Central memory CD8-positive, alpha-beta T cell (primary cell): ENCODE measurements at regions not wholly inside any gene's neighbourhood (a gene's known extent, or its start where the extent isn't known, plus 50 kb on each side); places are given as distances from the start of the nearest gene placed in this dataset.

Experiments used
- ATAC-seq: fragments of 150-1000 bp; cut with Tn5 transposase; replicated peaks from 2 replicates; pipeline ENCODE4 v1.10.0; 2022; ENCODE audit warnings: mild to moderate bottlenecking, moderate FRiP score, moderate number of reproducible peaks; ENCODE audit not compliant: poor library complexity, severe bottlenecking; ENCODE audit errors: extremely low read depth
- DNase-seq, 2 donors: peaks; one replicate each; pipeline ENCODE4 v3.0.0; 2021; ENCODE audit warnings: low spot score in 2 of 2
- H3K27ac Mint-ChIP-seq: one replicate; pipeline ENCODE4 v1.8.0; 2022; ENCODE audit warnings: low read depth, mild to moderate bottlenecking, moderate library complexity, mixed read lengths
- H3K27me3 Mint-ChIP-seq: one replicate; pipeline ENCODE4 v1.8.0; 2022; ENCODE audit warnings: mixed read lengths
- H3K36me3 Mint-ChIP-seq: one replicate; pipeline ENCODE4 v1.8.0; 2022; ENCODE audit warnings: mild to moderate bottlenecking, moderate library complexity, mixed read lengths; ENCODE audit not compliant: insufficient read depth
- H3K4me1 Mint-ChIP-seq: one replicate; pipeline ENCODE4 v1.8.0; 2022; ENCODE audit warnings: mixed read lengths
- H3K4me3 Mint-ChIP-seq: one replicate; pipeline ENCODE4 v1.8.0; 2022; ENCODE audit warnings: mild to moderate bottlenecking, moderate library complexity, mixed read lengths
- H3K9me3 Mint-ChIP-seq: one replicate; pipeline ENCODE4 v1.8.0; 2022; ENCODE audit warnings: mixed read lengths

DNA sequence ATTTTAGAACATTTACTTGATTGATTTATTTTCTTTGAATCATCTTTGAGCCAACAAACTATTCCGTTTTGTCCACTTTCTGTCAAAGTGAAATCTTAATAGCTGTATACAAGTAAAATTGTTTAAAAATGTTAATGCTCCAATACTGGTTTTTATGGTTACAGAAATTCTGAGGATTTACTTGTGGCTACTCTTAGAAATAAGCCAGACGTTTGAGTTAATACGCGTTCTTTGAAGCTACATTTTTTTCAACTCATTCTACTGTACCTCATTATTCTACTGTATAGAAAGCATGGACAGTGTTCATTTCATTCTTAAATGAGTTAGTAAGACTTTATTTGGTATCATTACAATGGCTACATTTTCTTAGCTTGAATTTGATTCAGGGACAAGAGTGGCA, 996.2 kb upstream of the FLRT2 start:
- Mint-ChIP-seq H3K36me3 (no peaks in the 10 kb centered on the region), H3K4me1 (no peaks in the 10 kb centered on the region), H3K27me3 (no peaks in the 10 kb centered on the region), H3K27ac (no peak overlapping the region), H3K4me3 (no peak overlapping the region), H3K9me3 (peaks cover 10% of the 10 kb centered on the region)
- ATAC-seq (no peak), DNase-seq (no peak)

DNA sequence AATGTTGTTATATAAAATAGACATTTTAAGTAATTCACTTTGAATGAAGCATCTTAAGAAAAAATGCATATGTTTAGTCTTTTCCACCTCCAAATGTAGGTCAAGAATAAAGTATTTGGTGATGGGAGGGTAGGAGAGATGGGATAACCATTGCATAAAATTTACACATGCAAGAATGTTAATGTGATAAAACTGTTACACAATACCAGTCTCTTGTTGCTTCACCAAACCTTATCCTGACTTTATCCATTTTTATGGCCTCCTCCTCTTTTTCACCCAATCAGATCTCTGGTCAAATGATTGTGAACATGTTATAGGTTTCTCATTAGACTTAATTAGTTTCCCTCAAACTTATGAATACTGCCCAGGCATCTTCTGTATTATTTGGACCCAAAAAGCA, 994.5 kb upstream of the FLRT2 start:
- peaks cover 10% of the 10 kb centered on the region for H3K9me3 Mint-ChIP-seq
- no peaks in the 10 kb centered on the region for H3K27me3 Mint-ChIP-seq
- H3K4me3 Mint-ChIP-seq = no peak overlapping the region
- no peaks in the 10 kb centered on the region for H3K36me3 Mint-ChIP-seq
- ATAC-seq (no peak), DNase-seq (no peak)
- no peaks in the 10 kb centered on the region for H3K4me1 Mint-ChIP-seq
- H3K27ac Mint-ChIP-seq = no peak overlapping the region

DNA sequence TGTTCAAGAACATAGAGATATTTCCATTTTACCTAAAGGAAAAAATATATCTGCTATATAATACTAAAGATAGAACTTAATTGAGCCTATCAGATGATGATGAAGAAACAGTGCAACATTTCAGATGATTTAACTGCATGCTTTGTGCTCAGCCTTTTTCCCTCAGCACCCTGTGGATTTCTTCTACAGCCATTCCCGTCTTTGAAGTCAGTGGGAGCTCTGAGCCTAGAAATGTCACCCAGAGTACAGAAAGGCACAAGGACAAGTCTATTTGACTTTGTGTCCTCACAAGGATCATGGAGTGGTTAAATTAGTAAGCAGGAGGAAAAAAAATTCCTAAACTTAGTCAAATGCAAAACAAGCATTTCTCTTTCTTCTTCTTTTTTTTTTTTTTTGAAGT, 994.0 kb upstream of the FLRT2 start:
- no peaks in the 10 kb centered on the region for H3K4me1 Mint-ChIP-seq
- H3K36me3 Mint-ChIP-seq = no peaks in the 10 kb centered on the region
- H3K27ac Mint-ChIP-seq = no peak overlapping the region
- no peaks in the 10 kb centered on the region for H3K27me3 Mint-ChIP-seq
- no peak overlapping the region for H3K4me3 Mint-ChIP-seq
- no peak for ATAC-seq
- no peak for DNase-seq
- H3K9me3 Mint-ChIP-seq = peaks cover 10% of the 10 kb centered on the region

DNA sequence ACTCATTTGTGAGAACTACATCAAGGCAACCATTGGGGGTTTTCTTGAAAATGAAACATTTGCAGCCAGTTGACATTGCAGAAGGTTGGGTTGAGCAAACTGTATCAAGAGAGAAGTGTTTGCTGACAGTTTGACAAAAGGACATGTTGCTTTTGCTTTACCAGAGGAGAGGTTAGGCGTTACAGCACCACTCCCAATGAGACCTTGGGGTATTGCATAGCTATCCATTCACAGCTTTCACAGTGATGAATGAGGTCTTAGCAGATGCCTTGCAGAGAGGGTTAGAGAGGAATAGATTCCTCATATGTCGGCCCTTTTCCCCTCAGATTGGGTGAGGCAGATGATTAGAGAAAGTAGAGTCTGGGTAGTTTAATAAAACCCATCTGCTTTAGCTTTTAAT, 988.9 kb upstream of the FLRT2 start:
- Mint-ChIP-seq H3K27ac (no peak overlapping the region), H3K4me1 (no peaks in the 10 kb centered on the region), H3K36me3 (no peaks in the 10 kb centered on the region), H3K4me3 (no peak overlapping the region), H3K9me3 (peaks cover 6% of the 10 kb centered on the region), H3K27me3 (no peaks in the 10 kb centered on the region)
- ATAC-seq (no peak), DNase-seq (no peak)

DNA sequence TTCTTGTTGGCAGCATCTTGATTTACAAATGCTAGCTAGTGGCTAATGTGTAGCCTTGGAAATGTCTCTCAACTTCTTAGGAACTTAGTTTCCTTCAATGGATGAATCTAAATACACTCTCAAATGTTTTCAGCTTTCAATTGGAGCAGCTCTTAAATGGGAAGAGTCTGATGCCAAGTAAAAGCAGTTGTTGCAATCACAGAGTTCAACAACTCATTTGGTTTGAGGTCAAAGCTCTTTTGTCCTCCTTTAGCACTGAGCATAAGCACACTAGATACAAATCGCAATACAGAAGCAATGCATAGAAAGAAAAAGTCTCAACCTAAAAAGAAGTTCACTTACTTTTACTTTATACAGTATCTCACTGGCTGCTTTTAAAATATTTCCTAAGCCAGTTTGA, 986.1 kb upstream of the FLRT2 start:
- no peak for DNase-seq
- no peaks in the 10 kb centered on the region for H3K27me3 Mint-ChIP-seq
- no peaks in the 10 kb centered on the region for H3K4me1 Mint-ChIP-seq
- H3K27ac Mint-ChIP-seq = no peak overlapping the region
- peaks cover 9% of the 10 kb centered on the region for H3K9me3 Mint-ChIP-seq
- no peaks in the 10 kb centered on the region for H3K36me3 Mint-ChIP-seq
- no peak for ATAC-seq
- no peak overlapping the region for H3K4me3 Mint-ChIP-seq

DNA sequence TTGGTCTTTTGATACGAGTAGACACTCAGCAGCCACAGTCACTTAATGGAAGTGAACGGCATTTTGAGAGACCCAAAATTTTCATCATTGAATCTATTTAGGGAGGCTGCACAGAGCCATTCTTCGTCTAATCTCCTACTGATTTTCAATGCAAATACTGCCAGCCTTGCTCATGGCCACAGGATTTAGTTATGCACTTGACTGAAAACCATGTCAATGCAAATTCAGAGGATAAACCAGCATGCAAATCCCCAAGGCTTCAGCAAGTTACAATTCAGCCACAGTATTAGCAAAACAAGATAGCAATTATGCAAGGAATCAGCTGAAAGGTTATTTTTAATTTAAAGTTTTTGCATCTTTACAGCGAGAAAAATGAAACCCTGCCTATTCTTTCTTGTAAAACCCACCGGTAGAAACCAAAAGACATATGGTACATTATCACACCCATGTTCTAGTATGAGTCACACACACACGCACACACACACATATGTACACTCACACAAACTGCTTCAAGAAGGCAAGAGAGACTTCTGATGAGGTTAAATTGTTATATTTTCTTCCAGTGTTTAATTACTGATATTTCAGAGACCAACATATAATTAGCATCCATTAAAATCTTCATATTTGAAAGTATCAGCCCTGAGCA, 985.3 kb upstream of the FLRT2 start:
- Mint-ChIP-seq H3K4me1 (no peaks in the 10 kb centered on the region), H3K36me3 (no peaks in the 10 kb centered on the region), H3K27ac (no peak overlapping the region), H3K27me3 (no peaks in the 10 kb centered on the region), H3K4me3 (no peak overlapping the region), H3K9me3 (peaks cover 14% of the 10 kb centered on the region)
- DNase-seq (no peak), ATAC-seq (no peak)

DNA sequence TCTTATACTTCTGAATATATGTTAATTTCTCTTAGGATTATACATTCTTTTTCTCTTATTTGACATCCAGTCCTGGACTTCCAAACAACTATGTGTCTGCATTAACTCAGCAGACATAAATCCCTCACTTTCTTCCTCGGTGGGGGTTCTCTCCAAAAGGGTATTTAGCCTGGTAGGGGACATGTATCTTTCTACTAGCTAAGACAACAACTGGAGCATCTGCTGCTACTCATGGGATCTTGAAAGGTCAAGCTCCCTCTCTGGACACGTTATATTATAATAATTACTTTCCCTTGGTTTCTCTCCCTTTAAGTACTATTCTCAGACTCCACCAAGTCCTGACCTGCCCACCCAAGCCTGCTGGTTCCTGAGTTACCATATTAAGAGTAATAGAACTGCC, 983.7 kb upstream of the FLRT2 start:
- ATAC-seq (no peak), DNase-seq (no peak)
- Mint-ChIP-seq H3K27ac (no peak overlapping the region), H3K27me3 (no peaks in the 10 kb centered on the region), H3K4me3 (no peak overlapping the region), H3K36me3 (no peaks in the 10 kb centered on the region), H3K9me3 (peaks cover 19% of the 10 kb centered on the region), H3K4me1 (no peaks in the 10 kb centered on the region)

DNA sequence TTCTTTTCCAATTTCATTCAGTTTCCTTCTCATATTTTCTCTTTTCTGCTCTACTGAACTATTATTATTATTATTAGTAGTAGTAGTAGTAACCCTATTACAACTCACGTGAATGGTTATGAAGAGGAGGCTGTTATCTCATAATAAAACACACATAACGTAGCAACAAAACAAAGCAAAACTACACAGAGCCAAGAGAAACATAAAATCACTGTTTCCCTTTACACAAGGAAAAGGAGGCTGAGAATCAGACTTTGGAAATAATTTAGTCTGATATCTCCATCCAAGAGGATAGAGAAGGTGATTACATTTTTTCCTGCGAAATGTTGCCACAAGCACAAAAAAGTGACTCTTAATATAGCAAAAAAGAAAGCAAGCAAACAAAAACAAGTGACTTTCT, 975.8 kb upstream of the FLRT2 start:
- Mint-ChIP-seq H3K4me3 (no peak overlapping the region), H3K9me3 (peaks cover 27% of the 10 kb centered on the region), H3K27ac (no peak overlapping the region), H3K4me1 (no peaks in the 10 kb centered on the region), H3K27me3 (no peaks in the 10 kb centered on the region), H3K36me3 (no peaks in the 10 kb centered on the region)
- DNase-seq (no peak), ATAC-seq (no peak)

DNA sequence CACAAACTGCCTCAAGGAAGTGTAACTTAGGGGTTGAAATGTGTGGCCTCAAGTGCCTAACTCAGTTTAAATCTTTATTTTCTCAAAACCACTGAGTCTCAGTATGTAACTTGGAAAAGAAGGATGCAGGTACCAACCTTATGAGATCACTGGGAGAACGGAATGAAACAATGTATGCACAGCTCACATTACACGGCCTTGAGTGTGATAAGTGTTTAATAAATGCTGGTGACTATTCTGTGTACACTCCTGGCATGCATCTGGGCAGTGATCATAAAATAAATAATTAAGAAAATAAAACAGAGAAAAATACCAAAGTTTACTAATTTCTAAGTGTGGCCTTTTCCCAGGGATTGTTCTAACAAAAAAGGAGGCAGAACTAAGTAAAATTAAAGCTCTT, 974.5 kb upstream of the FLRT2 start:
- H3K4me3 Mint-ChIP-seq = no peak overlapping the region
- ATAC-seq = no peak
- no peaks in the 10 kb centered on the region for H3K27me3 Mint-ChIP-seq
- DNase-seq = no peak
- H3K36me3 Mint-ChIP-seq = no peaks in the 10 kb centered on the region
- H3K27ac Mint-ChIP-seq = no peak overlapping the region
- H3K9me3 Mint-ChIP-seq = peaks cover 21% of the 10 kb centered on the region
- H3K4me1 Mint-ChIP-seq = no peaks in the 10 kb centered on the region

DNA sequence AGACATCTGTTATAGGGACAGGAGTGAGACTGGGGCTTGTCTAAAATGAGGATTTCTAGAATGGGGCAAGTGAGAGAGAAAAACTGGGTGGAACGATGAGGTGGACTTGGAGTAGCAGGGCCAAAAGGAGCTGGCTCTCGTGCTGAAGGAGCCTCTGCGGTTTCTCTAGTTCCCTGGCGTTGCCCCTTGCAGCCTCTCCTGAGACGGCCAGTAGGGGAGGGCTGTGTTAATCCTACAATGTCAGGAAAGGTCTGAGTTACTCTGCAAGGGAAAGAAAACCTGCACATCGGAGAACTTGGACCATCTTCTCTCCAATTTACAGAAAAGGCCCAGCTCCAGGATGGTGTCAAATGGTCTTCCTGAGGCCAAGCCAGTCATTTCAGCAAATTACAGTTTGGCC, 963.8 kb upstream of the FLRT2 start:
- Mint-ChIP-seq H3K27me3 (no peaks in the 10 kb centered on the region), H3K4me3 (no peak overlapping the region), H3K36me3 (no peaks in the 10 kb centered on the region), H3K4me1 (no peaks in the 10 kb centered on the region), H3K9me3 (peaks cover 18% of the 10 kb centered on the region), H3K27ac (no peak overlapping the region)
- ATAC-seq (no peak), DNase-seq (no peak)

DNA sequence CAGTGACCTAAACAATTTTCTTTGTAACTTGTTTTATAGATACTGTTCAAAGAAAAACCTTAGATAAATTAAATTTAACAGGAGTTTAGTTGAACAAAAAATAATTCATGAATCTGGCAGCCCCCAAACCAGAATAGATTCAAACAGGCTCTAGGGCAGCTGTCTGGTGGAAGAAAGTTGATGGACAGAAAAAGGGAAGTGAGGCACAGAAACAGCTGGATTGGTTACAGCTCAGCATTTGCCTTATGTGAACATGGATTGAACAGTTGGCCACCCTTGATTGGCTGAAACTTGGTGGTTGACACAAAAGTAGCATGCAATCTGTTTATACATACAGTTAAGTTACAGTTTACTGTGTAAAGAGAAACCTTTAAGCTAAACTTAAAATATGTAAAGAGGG, 954.3 kb upstream of the FLRT2 start:
- Mint-ChIP-seq H3K4me3 (no peak overlapping the region), H3K27me3 (no peaks in the 10 kb centered on the region), H3K9me3 (peaks cover 13% of the 10 kb centered on the region), H3K4me1 (no peaks in the 10 kb centered on the region), H3K27ac (no peak overlapping the region), H3K36me3 (no peaks in the 10 kb centered on the region)
- DNase-seq = no peak
- ATAC-seq = no peak

DNA sequence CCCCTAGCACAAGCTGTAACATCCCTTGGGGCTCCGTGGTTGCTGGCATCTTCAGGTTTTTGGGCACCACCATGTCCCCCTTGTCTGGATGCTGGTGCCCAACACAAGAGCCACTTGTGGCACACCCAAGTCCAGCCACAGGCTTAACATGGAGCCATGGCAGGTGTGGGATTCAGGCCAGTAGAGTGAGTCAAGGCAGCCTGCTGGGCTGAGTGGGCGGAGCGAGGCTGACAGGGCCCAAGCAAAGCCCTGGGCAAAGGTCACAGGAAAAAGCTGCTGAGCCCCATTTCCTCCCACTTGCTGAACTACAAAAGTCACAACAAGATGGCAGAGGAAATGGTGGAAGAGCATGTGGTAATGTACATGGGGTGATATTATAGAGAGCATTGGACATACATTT, 950.7 kb upstream of the FLRT2 start:
- Mint-ChIP-seq H3K4me3 (no peak overlapping the region), H3K27ac (no peak overlapping the region), H3K36me3 (no peaks in the 10 kb centered on the region), H3K9me3 (peaks cover 17% of the 10 kb centered on the region), H3K4me1 (no peaks in the 10 kb centered on the region), H3K27me3 (no peaks in the 10 kb centered on the region)
- no peak for DNase-seq
- no peak for ATAC-seq

DNA sequence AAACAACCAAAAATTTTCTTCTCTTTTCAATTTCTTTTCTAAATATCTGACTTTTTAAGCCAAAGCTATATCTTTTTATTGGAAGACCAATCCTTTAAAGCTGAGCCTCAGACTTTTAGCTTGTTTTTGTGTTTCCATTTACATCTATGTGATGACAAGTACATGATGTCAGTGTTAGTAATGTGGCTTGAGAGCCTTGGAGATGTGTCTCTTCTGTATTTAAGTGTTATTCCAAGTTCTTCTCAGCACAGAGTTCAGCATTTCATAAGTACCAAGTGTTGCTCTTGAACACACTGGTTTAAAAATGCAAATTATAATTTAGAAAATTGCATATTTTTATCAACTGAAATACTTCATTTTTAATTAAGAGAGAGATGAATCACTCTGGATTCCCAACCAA, 948.9 kb upstream of the FLRT2 start:
- no peak for DNase-seq
- H3K9me3 Mint-ChIP-seq = peaks cover 22% of the 10 kb centered on the region
- H3K4me1 Mint-ChIP-seq = no peaks in the 10 kb centered on the region

DNA sequence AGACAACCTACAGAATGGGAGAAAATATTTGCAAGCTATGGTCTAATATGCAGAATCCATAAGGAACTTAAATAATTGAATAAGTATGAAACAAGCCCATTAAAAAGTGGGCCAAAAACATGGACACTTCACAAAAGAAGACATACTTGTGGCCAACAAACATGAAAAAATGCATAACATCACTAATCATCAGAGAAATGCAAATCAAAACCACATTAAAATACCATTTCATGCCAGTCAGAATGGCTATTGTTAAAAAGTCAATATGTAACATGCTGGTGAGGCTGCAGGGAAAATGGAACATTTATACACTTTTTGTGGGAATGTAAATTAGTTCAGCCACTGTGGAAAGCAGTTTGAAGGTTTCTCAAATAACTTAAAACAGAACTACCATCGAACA, 945.4 kb upstream of the FLRT2 start:
- H3K4me3 Mint-ChIP-seq = no peak overlapping the region
- no peaks in the 10 kb centered on the region for H3K27me3 Mint-ChIP-seq
- H3K27ac Mint-ChIP-seq = no peak overlapping the region
- no peaks in the 10 kb centered on the region for H3K4me1 Mint-ChIP-seq
- no peaks in the 10 kb centered on the region for H3K36me3 Mint-ChIP-seq
- no peak for DNase-seq
- no peak for ATAC-seq
- peaks cover 22% of the 10 kb centered on the region for H3K9me3 Mint-ChIP-seq

More for the DNA sequence above, 948.9 kb upstream of the FLRT2 start:
- Mint-ChIP-seq H3K36me3 (no peaks in the 10 kb centered on the region), H3K4me3 (no peak overlapping the region), H3K27me3 (no peaks in the 10 kb centered on the region), H3K27ac (no peak overlapping the region)
- ATAC-seq = no peak
